ENCODE measurements at regions not wholly inside any gene's neighbourhood (a gene's known extent, or its start where the extent isn't known, plus 50 kb on each side); places are given as distances from the start of the nearest gene placed in this dataset.
A peak's percentile ranks its signal among the peaks of the same experiment; 100 is the strongest.

DNA sequence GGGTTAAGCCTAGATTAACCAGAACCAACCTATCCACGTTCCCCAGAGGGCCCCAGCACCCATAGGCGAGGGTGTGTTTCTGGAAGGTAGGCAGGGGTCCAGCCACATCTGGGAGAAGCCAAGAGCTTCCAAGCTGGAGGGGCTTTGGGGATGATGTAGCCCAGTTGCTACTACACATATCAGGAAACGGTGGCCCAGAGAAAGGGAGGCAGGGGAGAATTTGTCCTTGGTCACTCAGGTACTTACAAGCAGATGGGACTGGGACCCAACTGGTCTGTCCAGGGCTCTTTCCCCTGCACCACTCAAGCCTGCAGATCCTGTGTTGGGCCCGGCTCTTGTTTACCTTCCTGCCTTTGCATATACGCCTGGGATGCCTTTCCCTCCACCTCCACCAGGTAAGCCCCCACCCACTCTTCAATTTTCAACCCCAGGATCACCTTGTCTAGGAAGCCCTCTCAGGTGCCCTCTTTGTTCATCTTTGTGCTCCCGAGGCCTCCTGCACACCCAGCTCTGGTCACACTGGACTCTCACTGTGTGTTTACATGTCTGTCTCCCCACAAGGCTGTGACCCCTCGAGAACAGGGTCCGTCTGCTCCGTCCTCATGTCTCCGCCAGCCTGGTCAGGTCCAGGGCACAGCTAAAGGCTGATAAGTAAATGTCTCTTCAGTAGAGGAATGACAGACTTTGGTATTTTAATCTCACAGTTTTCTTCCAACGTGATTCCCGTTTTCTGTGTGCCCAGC, 204.4 kb upstream of the LINGO1 start:
- FAIRE-seq = no peak
- TF ChIP-seq MAFK (IDR thresholded peaks at IDR 0.05; ENCODE audit: low read depth, low read length) (no peak), TAF7 (optimal IDR thresholded peaks at IDR 0.05; ENCODE audit: borderline replicate concordance, low read depth, low read length) (no peak), KDM5A (IDR thresholded peaks at IDR 0.05; ENCODE audit: low read length) (no peak), KDM1A (IDR thresholded peaks at IDR 0.05; ENCODE audit: borderline replicate concordance, low read length) (no peak), POU5F1 (IDR thresholded peaks at IDR 0.05; ENCODE audit: low read depth, low read length) (no peak), BCL11A (IDR thresholded peaks at IDR 0.05; ENCODE audit: low read depth in 2 of 2, low read length in 2 of 2) (no peak), CHD2 (IDR thresholded peaks at IDR 0.05; ENCODE audit: low read length) (no peak)
- TF ChIP-seq, protein P1, sequence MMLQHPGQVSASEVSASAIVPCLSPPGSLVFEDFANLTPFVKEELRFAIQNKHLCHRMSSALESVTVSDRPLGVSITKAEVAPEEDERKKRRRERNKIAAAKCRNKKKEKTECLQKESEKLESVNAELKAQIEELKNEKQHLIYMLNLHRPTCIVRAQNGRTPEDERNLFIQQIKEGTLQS (IDR thresholded peaks at IDR 0.05; ENCODE audit: insufficient read depth, low read depth, low read length) = no peak
- TF ChIP-seq, protein P2, sequence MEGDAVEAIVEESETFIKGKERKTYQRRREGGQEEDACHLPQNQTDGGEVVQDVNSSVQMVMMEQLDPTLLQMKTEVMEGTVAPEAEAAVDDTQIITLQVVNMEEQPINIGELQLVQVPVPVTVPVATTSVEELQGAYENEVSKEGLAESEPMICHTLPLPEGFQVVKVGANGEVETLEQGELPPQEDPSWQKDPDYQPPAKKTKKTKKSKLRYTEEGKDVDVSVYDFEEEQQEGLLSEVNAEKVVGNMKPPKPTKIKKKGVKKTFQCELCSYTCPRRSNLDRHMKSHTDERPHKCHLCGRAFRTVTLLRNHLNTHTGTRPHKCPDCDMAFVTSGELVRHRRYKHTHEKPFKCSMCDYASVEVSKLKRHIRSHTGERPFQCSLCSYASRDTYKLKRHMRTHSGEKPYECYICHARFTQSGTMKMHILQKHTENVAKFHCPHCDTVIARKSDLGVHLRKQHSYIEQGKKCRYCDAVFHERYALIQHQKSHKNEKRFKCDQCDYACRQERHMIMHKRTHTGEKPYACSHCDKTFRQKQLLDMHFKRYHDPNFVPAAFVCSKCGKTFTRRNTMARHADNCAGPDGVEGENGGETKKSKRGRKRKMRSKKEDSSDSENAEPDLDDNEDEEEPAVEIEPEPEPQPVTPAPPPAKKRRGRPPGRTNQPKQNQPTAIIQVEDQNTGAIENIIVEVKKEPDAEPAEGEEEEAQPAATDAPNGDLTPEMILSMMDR (IDR thresholded peaks at IDR 0.05; ENCODE audit: control extremely low read depth in 1 of 3, insufficient read depth in 1 of 3, low read depth in 1 of 3, low read length in 3 of 3) = no peak

More for the DNA sequence above, 204.4 kb upstream of the LINGO1 start:
- Histone ChIP-seq H3K79me1 (ENCODE audit: low read depth, low read length) (no peaks in the 10 kb centered on the region), H2BK12ac (ENCODE audit: low read depth, low read length) (0 out of 2 replicates have a peak overlapping the region, but pooled peaks have one; percentile 39), H3K23ac (ENCODE audit: insufficient read length) (no peak overlapping the region), H3K79me2 (ENCODE audit: control insufficient read depth in 1 of 2, insufficient read depth in 2 of 2, low read length in 2 of 2) (no peaks in the 10 kb centered on the region), H2BK120ac (replicated peaks; ENCODE audit: low read depth, low read length) (no peak overlapping the region), H3K23me2 (ENCODE audit: low read depth, low read length) (no peaks in the 10 kb centered on the region), H3K4ac (replicated peaks; ENCODE audit: insufficient read length, low read depth, low read length) (no peak overlapping the region), H4K20me1 (replicated peaks in 1 of 2; ENCODE audit: control insufficient read depth in 1 of 2, insufficient read depth in 2 of 2, low read length in 2 of 2) (no peaks in the 10 kb centered on the region), H3K4me1 (replicated peaks in 1 of 4; ENCODE audit: control insufficient read depth in 3 of 4, insufficient read depth in 4 of 4, low read length in 3 of 4) (peaks cover 0 to 13% (median 5%) of the 10 kb centered on the region in 4 experiments; a peak in 2 of 7 replicates), H2AFZ (ENCODE audit: low read length) (no peak overlapping the region), H3K14ac (ENCODE audit: insufficient read length) (no peak overlapping the region), H4K5ac (ENCODE audit: insufficient read length, low read depth, low read length) (no peak overlapping the region), H2BK15ac (ENCODE audit: low read length) (no peak overlapping the region), H3K56ac (replicated peaks; ENCODE audit: insufficient read length, low read depth, low read length) (no peak overlapping the region), H4K8ac (ENCODE audit: extremely low read depth, insufficient read depth, low read length) (no peak overlapping the region), H3K4me3 (ENCODE audit: extremely low read depth in 1 of 4, insufficient read depth in 2 of 4, low read depth in 3 of 4, low read length in 4 of 4) (no peak overlapping the region), H3K27ac (ENCODE audit: low read depth, low read length) (no peak overlapping the region), H3K9ac (replicated peaks in 1 of 4; ENCODE audit: extremely low read depth in 1 of 4, low read depth in 3 of 4, low read length in 3 of 4) (no peak overlapping the region; a peak in 1 of 7 replicates), H4K91ac (replicated peaks; ENCODE audit: insufficient read length, low read length) (no peak overlapping the region), H2BK5ac (ENCODE audit: low read depth, low read length) (no peak overlapping the region), H3K9me3 (ENCODE audit: insufficient read depth in 2 of 2, low read depth in 1 of 2, low read length in 1 of 2) (no peaks in the 10 kb centered on the region), H2AK5ac (ENCODE audit: low read depth, low read length) (no peak overlapping the region), H3K27me3 (replicated peaks in 1 of 4; ENCODE audit: control insufficient read depth in 3 of 4, extremely low read depth in 1 of 4, insufficient read depth in 3 of 4, low read length in 3 of 4) (no peaks in the 10 kb centered on the region), H3K4me2 (ENCODE audit: insufficient read depth in 1 of 2, low read depth in 2 of 2, low read length in 2 of 2) (no peak overlapping the region), H3K36me3 (ENCODE audit: control insufficient read depth in 2 of 4, insufficient read depth in 4 of 4, low read length in 3 of 4) (no peaks in the 10 kb centered on the region), H2BK20ac (ENCODE audit: low read length) (no peak overlapping the region; the same call in 1 of the 2 replicates), H3K18ac (ENCODE audit: extremely low read depth, low read length) (0 out of 2 replicates have a peak overlapping the region, but pooled peaks have one; percentile 55)
- ChIA-PET CTCF (ENCODE audit: partially characterized antibody) (interaction anchor here (0.7 to 3.1 kb wide), 19 partner anchors 12 to 733 kb away, joined by 3 to 16 read pairs (median 4); no protein-coding TSS in a partner anchor), POLR2A (ENCODE audit: partially characterized antibody) (interaction anchor here (1.0 kb wide), 1 partner anchor 18 kb away, joined by 3 read pairs; no protein-coding TSS in a partner anchor)
- WGBS, 2 experiments (ENCODE audit: extremely low coverage in 1 of 2, insufficient coverage in 1 of 2, insufficient read length in 1 of 2, insufficient replicate concordance in 2 of 2, low coverage in 1 of 2, low lambda C conversion rate in 2 of 2, missing lambda C conversion rate in 1 of 2) = 76% methylated on average over 12 of the region's 12 CpGs; no CpG with 5 or more reads in 1 of the 2 experiments
- DNase-seq (ENCODE audit: low read depth in 1 of 2, low spot score in 2 of 2) = no peak

Measured in H1 (cell line).